Ovary (tissue), 3 donors: ENCODE measurements at regions not wholly inside any gene's neighbourhood (a gene's known extent, or its start where the extent isn't known, plus 50 kb on each side); places are given as distances from the start of the nearest gene placed in this dataset.

Experiments
- POLR2A ChIP-seq: fragments of 450-650 bp; IDR thresholded peaks from one replicate; pipeline ENCODE4 v1.6.1; 2017; ENCODE audit warnings: antibody characterized with exemption, mild to moderate bottlenecking, moderate library complexity
- TF ChIP-seq, protein P1 (sequence below), 3 donors: fragments of 450-650 bp in 2 of 3; fragments of 200-600 bp in 1 of 3; IDR thresholded peaks; one replicate each; pipeline versions ENCODE4 v1.5.1 to v1.8.0; 2016 to 2022; ENCODE audit warnings: antibody characterized with exemption in 3 of 3, mild to moderate bottlenecking in 1 of 3
- donor health status: DM: no; HTN: no; CAD: no.

DNA sequence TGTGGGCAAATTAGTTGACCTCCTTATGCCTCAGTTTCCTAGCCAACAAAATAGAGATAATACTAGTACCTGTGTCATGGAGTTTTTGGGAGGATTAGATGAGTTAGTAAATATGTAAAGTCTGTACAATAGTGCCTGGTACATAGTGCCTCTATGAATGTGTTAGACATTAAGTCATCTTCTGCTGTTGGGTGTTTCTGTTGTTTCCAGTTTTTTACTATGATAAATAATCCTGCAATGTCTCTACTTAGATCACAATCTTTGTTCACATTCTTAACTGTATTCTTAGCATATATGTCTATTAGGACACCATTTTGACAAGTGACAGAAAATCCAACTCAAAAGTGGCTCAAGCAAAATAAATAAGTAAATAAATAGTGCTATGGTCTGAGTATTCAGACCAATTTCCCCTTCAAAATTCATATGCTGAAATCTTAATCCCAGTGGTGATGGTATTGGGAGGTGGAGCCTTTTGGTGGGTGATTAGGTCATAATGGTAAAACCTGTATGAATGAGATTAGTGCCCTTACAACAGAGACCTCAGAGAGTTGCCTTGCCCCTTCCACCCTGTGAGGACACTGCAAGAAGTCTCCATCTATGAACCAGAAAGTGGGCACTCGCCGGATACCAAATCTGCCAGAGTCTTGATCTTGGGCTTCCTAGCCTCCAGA, 84.3 kb downstream of the DIRAS3 start:
- TF ChIP-seq, protein P1, sequence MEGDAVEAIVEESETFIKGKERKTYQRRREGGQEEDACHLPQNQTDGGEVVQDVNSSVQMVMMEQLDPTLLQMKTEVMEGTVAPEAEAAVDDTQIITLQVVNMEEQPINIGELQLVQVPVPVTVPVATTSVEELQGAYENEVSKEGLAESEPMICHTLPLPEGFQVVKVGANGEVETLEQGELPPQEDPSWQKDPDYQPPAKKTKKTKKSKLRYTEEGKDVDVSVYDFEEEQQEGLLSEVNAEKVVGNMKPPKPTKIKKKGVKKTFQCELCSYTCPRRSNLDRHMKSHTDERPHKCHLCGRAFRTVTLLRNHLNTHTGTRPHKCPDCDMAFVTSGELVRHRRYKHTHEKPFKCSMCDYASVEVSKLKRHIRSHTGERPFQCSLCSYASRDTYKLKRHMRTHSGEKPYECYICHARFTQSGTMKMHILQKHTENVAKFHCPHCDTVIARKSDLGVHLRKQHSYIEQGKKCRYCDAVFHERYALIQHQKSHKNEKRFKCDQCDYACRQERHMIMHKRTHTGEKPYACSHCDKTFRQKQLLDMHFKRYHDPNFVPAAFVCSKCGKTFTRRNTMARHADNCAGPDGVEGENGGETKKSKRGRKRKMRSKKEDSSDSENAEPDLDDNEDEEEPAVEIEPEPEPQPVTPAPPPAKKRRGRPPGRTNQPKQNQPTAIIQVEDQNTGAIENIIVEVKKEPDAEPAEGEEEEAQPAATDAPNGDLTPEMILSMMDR (IDR thresholded peaks at IDR 0.05), result no peak
- TF ChIP-seq POLR2A, result no peak
